CD4-positive, CD25-positive, alpha-beta regulatory T cell (primary cell): ENCODE measurements at regions not wholly inside any gene's neighbourhood (a gene's known extent, or its start where the extent isn't known, plus 50 kb on each side); places are given as distances from the start of the nearest gene placed in this dataset.

Experiments
- ATAC-seq, 2 donors: fragments of 150-1000 bp; cut with Tn5 transposase; one replicate each; pipeline ENCODE4 v1.10.0; 2021; ENCODE audit warnings: low read depth in 2 of 2, moderate number of reproducible peaks in 2 of 2, moderate library complexity in 1 of 2
- DNase-seq, 3 donors: peaks; one replicate each; pipeline versions ENCODE4 v3.0.0 to v3.0.0-alpha.2; 2012 to 2022; ENCODE audit warnings: mixed read lengths in 1 of 3
- H3K27ac ChIP-seq: one replicate; pipeline ENCODE4 v1.7.0; 2013; ENCODE audit warnings: mild to moderate bottlenecking, low read length; ENCODE audit not compliant: insufficient read depth, poor library complexity, severe bottlenecking
- H3K27me3 ChIP-seq: one replicate; pipeline ENCODE4 v1.7.0; 2013; ENCODE audit warnings: low read length; ENCODE audit not compliant: control insufficient read depth, insufficient read depth
- H3K36me3 ChIP-seq: one replicate; pipeline ENCODE4 v1.7.0; 2013; ENCODE audit warnings: mild to moderate bottlenecking, low read length, moderate library complexity; ENCODE audit not compliant: control insufficient read depth, insufficient read depth
- H3K4me1 ChIP-seq: 2 replicates; pipeline ENCODE4 v1.7.0; 2013; ENCODE audit warnings: mild to moderate bottlenecking, low read length; ENCODE audit not compliant: insufficient read depth, control insufficient read depth, poor library complexity, severe bottlenecking
- H3K4me3 ChIP-seq: one replicate; pipeline ENCODE4 v1.7.0; 2013; ENCODE audit warnings: low read depth, mild to moderate bottlenecking, low read length, moderate library complexity
- H3K9me3 ChIP-seq, 2 experiments: 1 replicate in 1 of 2; 2 replicates in 1 of 2; pipeline ENCODE4 v1.7.0; 2013; ENCODE audit warnings: low read length in 2 of 2, mild to moderate bottlenecking in 1 of 2, moderate library complexity in 1 of 2; ENCODE audit not compliant: control insufficient read depth in 2 of 2
- H3K27ac Mint-ChIP-seq, 3 donors: one replicate each; pipeline ENCODE4 v1.8.0; 2020 to 2022; ENCODE audit warnings: mild to moderate bottlenecking in 3 of 3, mixed read lengths in 3 of 3, moderate library complexity in 2 of 3
- H3K27me3 Mint-ChIP-seq: one replicate; pipeline ENCODE4 v1.8.0; 2022; ENCODE audit warnings: mild to moderate bottlenecking, mixed read lengths
- H3K36me3 Mint-ChIP-seq: one replicate; pipeline ENCODE4 v1.8.0; 2020; ENCODE audit warnings: mixed read lengths
- H3K4me1 Mint-ChIP-seq, 4 donors: one replicate each; pipeline ENCODE4 v1.8.0; 2020 to 2022; ENCODE audit warnings: mixed read lengths in 4 of 4, mild to moderate bottlenecking in 1 of 4
- H3K4me3 Mint-ChIP-seq, 4 donors: one replicate each; pipeline ENCODE4 v1.8.0; 2020 to 2022; ENCODE audit warnings: mild to moderate bottlenecking in 4 of 4, mixed read lengths in 4 of 4, moderate library complexity in 3 of 4
- H3K9me3 Mint-ChIP-seq, 7 donors: one replicate each; pipeline ENCODE4 v1.8.0; 2020 to 2022; ENCODE audit warnings: mixed read lengths in 7 of 7, mild to moderate bottlenecking in 3 of 7, moderate library complexity in 2 of 7

GRCh38 chr2:187985923-187986322 lies 305.8 kb upstream of the GULP1 start:
- Mint-ChIP-seq H3K27me3 (no peaks in the 10 kb centered on the region), H3K27ac (no peak overlapping the region)

GRCh38 chr2:187986390-187987105 lies 305.1 kb upstream of the GULP1 start:
- Mint-ChIP-seq H3K4me1 (peaks cover 0 to 7% (median 0%) of the 10 kb centered on the region in 4 donors), H3K27ac (no peak overlapping the region), H3K4me3 (no peak overlapping the region), H3K27me3 (no peaks in the 10 kb centered on the region), H3K36me3 (no peaks in the 10 kb centered on the region), H3K9me3 (peaks cover 0 to 3% (median 0%) of the 10 kb centered on the region in 7 donors)
- Histone ChIP-seq H3K9me3 (no peaks in the 10 kb centered on the region), H3K36me3 (no peaks in the 10 kb centered on the region), H3K4me3 (no peak overlapping the region), H3K27me3 (no peaks in the 10 kb centered on the region), H3K27ac (no peak overlapping the region), H3K4me1 (no peaks in the 10 kb centered on the region)
- DNase-seq (no peak), ATAC-seq (no peak)

More at GRCh38 chr2:187985923-187986322, 305.8 kb upstream of the GULP1 start:
- Histone ChIP-seq H3K27me3 (no peaks in the 10 kb centered on the region), H3K9me3 (no peaks in the 10 kb centered on the region), H3K4me1 (no peaks in the 10 kb centered on the region), H3K4me3 (no peak overlapping the region), H3K27ac (no peak overlapping the region), H3K36me3 (no peaks in the 10 kb centered on the region)
- Mint-ChIP-seq H3K9me3 (peaks cover 0 to 3% (median 0%) of the 10 kb centered on the region in 7 donors), H3K36me3 (no peaks in the 10 kb centered on the region), H3K4me1 (peaks cover 0 to 7% (median 0%) of the 10 kb centered on the region in 4 donors), H3K4me3 (no peak overlapping the region)
- ATAC-seq = no peak
- DNase-seq = no peak

GRCh38 chr2:187988348-187988747 lies 303.3 kb upstream of the GULP1 start:
- no peaks in the 10 kb centered on the region for H3K9me3 ChIP-seq
- H3K36me3 ChIP-seq = no peaks in the 10 kb centered on the region
- H3K4me1 ChIP-seq = no peaks in the 10 kb centered on the region
- Mint-ChIP-seq H3K27ac (no peak overlapping the region), H3K27me3 (no peaks in the 10 kb centered on the region), H3K36me3 (no peaks in the 10 kb centered on the region), H3K4me1 (peaks cover 0 to 7% (median 0%) of the 10 kb centered on the region in 4 donors), H3K9me3 (peaks cover 0 to 6% (median 0%) of the 10 kb centered on the region in 7 donors), H3K4me3 (no peak overlapping the region)
- no peak for DNase-seq
- no peak for ATAC-seq
- H3K27ac ChIP-seq = no peak overlapping the region
- H3K27me3 ChIP-seq = no peaks in the 10 kb centered on the region
- H3K4me3 ChIP-seq = no peak overlapping the region

- no peak overlapping the region for H3K4me3 ChIP-seq
- no peaks in the 10 kb centered on the region for H3K36me3 ChIP-seq
- no peak for DNase-seq
- peaks cover 0 to 3% of the 10 kb centered on the region in 2 experiments for H3K9me3 ChIP-seq
- peak overlapping the region in 1 of 3 donors; percentile 54 for H3K27ac Mint-ChIP-seq
- H3K36me3 Mint-ChIP-seq = no peaks in the 10 kb centered on the region
- H3K4me3 Mint-ChIP-seq = peak overlapping the region in 1 of 4 donors; percentile 67
- no peaks in the 10 kb centered on the region for H3K27me3 ChIP-seq
- H3K4me1 Mint-ChIP-seq = peaks cover 0 to 7% (median 0%) of the 10 kb centered on the region in 4 donors
- peaks cover 0 to 6% (median 0%) of the 10 kb centered on the region in 7 donors for H3K9me3 Mint-ChIP-seq
- H3K27me3 Mint-ChIP-seq = no peaks in the 10 kb centered on the region
- ATAC-seq = no peak
- no peak overlapping the region for H3K27ac ChIP-seq
- H3K4me1 ChIP-seq = no peaks in the 10 kb centered on the region
Observed at GRCh38 chr2:187989925-187990623, 301.6 kb upstream of the GULP1 start.

- Mint-ChIP-seq H3K4me3 (no peak overlapping the region), H3K27me3 (no peaks in the 10 kb centered on the region), H3K9me3 (peaks cover 0 to 7% (median 1%) of the 10 kb centered on the region in 7 donors), H3K27ac (no peak overlapping the region), H3K36me3 (no peaks in the 10 kb centered on the region), H3K4me1 (peaks cover 0 to 7% (median 0%) of the 10 kb centered on the region in 4 donors)
- Histone ChIP-seq H3K4me3 (no peak overlapping the region), H3K27me3 (no peaks in the 10 kb centered on the region), H3K27ac (no peak overlapping the region), H3K4me1 (no peaks in the 10 kb centered on the region), H3K36me3 (no peaks in the 10 kb centered on the region), H3K9me3 (peaks cover 0 to 3% of the 10 kb centered on the region in 2 experiments)
- ATAC-seq (no peak), DNase-seq (no peak)
Observed at GRCh38 chr2:187991389-187991788, 300.3 kb upstream of the GULP1 start.

GRCh38 chr2:187994464-187995331 lies 297.0 kb upstream of the GULP1 start:
- Mint-ChIP-seq H3K9me3 (peaks cover 0 to 7% (median 2%) of the 10 kb centered on the region in 7 donors), H3K4me1 (peaks cover 0 to 6% (median 0%) of the 10 kb centered on the region in 4 donors), H3K4me3 (no peak overlapping the region), H3K36me3 (no peaks in the 10 kb centered on the region), H3K27ac (no peak overlapping the region), H3K27me3 (no peaks in the 10 kb centered on the region)
- H3K36me3 ChIP-seq = no peaks in the 10 kb centered on the region
- H3K9me3 ChIP-seq = peaks cover 0 to 3% of the 10 kb centered on the region in 2 experiments
- H3K27ac ChIP-seq = no peak overlapping the region
- no peaks in the 10 kb centered on the region for H3K4me1 ChIP-seq
- no peak for ATAC-seq
- no peak overlapping the region for H3K4me3 ChIP-seq
- DNase-seq = no peak
- no peaks in the 10 kb centered on the region for H3K27me3 ChIP-seq

- H3K9me3 Mint-ChIP-seq = peaks cover 0 to 7% (median 2%) of the 10 kb centered on the region in 7 donors
- H3K27ac Mint-ChIP-seq = no peak overlapping the region
- H3K27me3 Mint-ChIP-seq = no peaks in the 10 kb centered on the region
- H3K36me3 Mint-ChIP-seq = no peaks in the 10 kb centered on the region
- H3K4me1 Mint-ChIP-seq = no peaks in the 10 kb centered on the region
- H3K9me3 ChIP-seq = peaks cover 0 to 3% of the 10 kb centered on the region in 2 experiments
- DNase-seq = no peak
- no peak overlapping the region for H3K4me3 Mint-ChIP-seq
- no peaks in the 10 kb centered on the region for H3K36me3 ChIP-seq
- ATAC-seq = no peak
- no peak overlapping the region for H3K4me3 ChIP-seq
- H3K27me3 ChIP-seq = no peaks in the 10 kb centered on the region
- H3K27ac ChIP-seq = no peak overlapping the region
- no peaks in the 10 kb centered on the region for H3K4me1 ChIP-seq
Observed at GRCh38 chr2:187995556-187995955, 296.1 kb upstream of the GULP1 start.
